Keratinocyte (primary cell): ENCODE measurements at regions not wholly inside any gene's neighbourhood (a gene's known extent, or its start where the extent isn't known, plus 50 kb on each side); places are given as distances from the start of the nearest gene placed in this dataset.

ENCODE experiments used
- CTCF ChIP-seq, 3 experiments: IDR thresholded peaks in 1 of 3; conservative IDR thresholded peaks in 1 of 3; optimal IDR thresholded peaks in 1 of 3; 2 replicates in 2 of 3; 3 replicates in 1 of 3; pipeline versions ENCODE3 to v1.5.1; 2011; ENCODE audit warnings: low read length in 3 of 3, mild to moderate bottlenecking in 3 of 3, moderate library complexity in 2 of 3, control low read depth in 1 of 3, inconsistent platforms in 1 of 3; ENCODE audit not compliant: insufficient read depth in 2 of 3; ENCODE audit errors: extremely low read depth in 1 of 3
- EZH2 ChIP-seq: IDR thresholded peaks from one replicate; pipeline ENCODE4 v1.6.1; 2012; ENCODE audit warnings: inconsistent platforms, mild to moderate bottlenecking, low read length, moderate library complexity

DNA sequence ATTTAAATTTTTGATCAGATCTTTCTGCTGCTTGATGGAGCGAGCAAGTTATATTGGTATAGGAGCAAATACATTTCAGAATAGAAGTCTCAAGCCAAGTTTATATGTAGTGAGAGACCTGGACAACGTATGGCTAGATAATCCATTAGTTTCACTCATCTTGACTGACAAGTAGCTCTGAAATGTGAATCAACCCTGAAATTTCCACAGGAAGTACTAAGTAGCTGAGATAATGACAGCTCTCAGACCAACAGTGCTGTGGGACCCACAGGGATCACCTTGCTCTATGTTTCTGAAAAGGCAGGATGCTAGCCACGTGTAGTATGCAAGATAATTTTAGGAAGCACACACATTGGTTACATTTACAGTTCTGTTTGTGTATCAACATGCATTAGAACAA is 258.6 kb upstream of the FOXN3 start:
- TF ChIP-seq CTCF (optimal IDR thresholded peaks at IDR 0.05 in 1 of 3, IDR thresholded peaks at IDR 0.05 in 1 of 3, conservative IDR thresholded peaks at IDR 0.05 in 1 of 3; ENCODE audit: extremely low read depth in 1 of 3, insufficient read depth in 2 of 3, low read length in 3 of 3) (no peak), EZH2 (no peak)
